ENCODE measurements at regions not wholly inside any gene's neighbourhood (a gene's known extent, or its start where the extent isn't known, plus 50 kb on each side); places are given as distances from the start of the nearest gene placed in this dataset.

DNA sequence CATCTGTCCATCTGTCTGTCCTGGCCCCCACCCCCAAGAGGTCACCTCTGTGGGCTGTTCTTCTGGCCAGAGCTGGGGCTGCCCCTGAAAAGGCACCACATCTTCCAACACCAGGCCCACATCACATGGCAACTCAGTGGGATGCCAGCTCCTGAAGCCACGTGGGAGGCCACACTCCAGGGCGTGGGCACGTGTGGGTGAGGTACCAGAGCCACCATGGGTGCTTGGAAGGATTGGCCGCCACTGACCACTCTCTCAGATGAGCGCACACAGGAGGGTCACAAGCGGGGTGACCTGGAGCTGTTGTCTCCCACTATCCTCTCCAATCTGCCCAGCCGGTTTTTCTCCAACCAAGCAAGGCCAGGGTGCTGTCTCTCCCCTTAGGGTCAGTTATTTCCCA lies 197.9 kb downstream of the TFCP2L1 start:
- TF ChIP-seq GABPA (IDR thresholded peaks at IDR 0.05; ENCODE audit: low read depth) (no peak), NBN (IDR thresholded peaks at IDR 0.05) (no peak), NFIC (IDR thresholded peaks at IDR 0.05; ENCODE audit: low read depth, low read length) (no peak)
- TF ChIP-seq, protein P1, sequence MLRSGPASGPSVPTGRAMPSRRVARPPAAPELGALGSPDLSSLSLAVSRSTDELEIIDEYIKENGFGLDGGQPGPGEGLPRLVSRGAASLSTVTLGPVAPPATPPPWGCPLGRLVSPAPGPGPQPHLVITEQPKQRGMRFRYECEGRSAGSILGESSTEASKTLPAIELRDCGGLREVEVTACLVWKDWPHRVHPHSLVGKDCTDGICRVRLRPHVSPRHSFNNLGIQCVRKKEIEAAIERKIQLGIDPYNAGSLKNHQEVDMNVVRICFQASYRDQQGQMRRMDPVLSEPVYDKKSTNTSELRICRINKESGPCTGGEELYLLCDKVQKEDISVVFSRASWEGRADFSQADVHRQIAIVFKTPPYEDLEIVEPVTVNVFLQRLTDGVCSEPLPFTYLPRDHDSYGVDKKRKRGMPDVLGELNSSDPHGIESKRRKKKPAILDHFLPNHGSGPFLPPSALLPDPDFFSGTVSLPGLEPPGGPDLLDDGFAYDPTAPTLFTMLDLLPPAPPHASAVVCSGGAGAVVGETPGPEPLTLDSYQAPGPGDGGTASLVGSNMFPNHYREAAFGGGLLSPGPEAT (IDR thresholded peaks at IDR 0.05; ENCODE audit: low read depth): no peak
